PC-3 (cell line): ENCODE measurements at regions not wholly inside any gene's neighbourhood (a gene's known extent, or its start where the extent isn't known, plus 50 kb on each side); places are given as distances from the start of the nearest gene placed in this dataset.
A peak's percentile ranks its signal among the peaks of the same experiment; 100 is the strongest.

ENCODE experiments used
- ATAC-seq: fragments of 200-7000 bp; cut with Tn5 transposase; 2 replicates; pipeline ENCODE4 v1.9.1; 2020; ENCODE audit warnings: mild to moderate bottlenecking, moderate library complexity
- BruUV-seq: library from RNA; stranded (reverse); fragments of 400-500 nt; replicated peaks from 2 replicates; lab custom pipeline; 2021; lab: Mats Ljungman, UMichigan
- CTCF ChIA-PET: fragments of 300-600 bp; sonication (Branson Sonifier 250); formaldehyde crosslinking; loops from one replicate; lab custom pipeline; 2022; ENCODE audit warnings: antibody characterized with exemption; lab: Charles Lee
- POLR2A ChIA-PET: fragments of 300-600 bp; sonication (Branson Sonifier 250); formaldehyde crosslinking; loops from one replicate; lab custom pipeline; 2022; ENCODE audit warnings: antibody characterized with exemption; ENCODE audit not compliant: unreplicated experiment; lab: Charles Lee
- DNase-seq: peaks from one replicate; pipeline ENCODE4 v3.0.0-alpha.2; 2015
- H2AFZ ChIP-seq: fragments of 300-600 bp; sonication (generic); 2 replicates; pipeline ENCODE4 v1.6.0; 2016; ENCODE audit warnings: antibody characterized with exemption, low read length
- H3F3A ChIP-seq: fragments of 300-600 bp; sonication (generic); one replicate; pipeline ENCODE4 v1.6.0; 2017; ENCODE audit warnings: antibody characterized with exemption, low read length, control low read depth, mild to moderate bottlenecking; ENCODE audit not compliant: unreplicated experiment
- H3K27ac ChIP-seq: fragments of 300-600 bp; sonication (generic); 2 replicates; pipeline ENCODE4 v1.5.1; 2016; ENCODE audit warnings: mild to moderate bottlenecking, low read length
- H3K27me3 ChIP-seq: fragments of 300-600 bp; sonication (generic); 2 replicates; pipeline ENCODE4 v1.6.1; 2016; ENCODE audit warnings: low read length, mixed read lengths
- H3K36me3 ChIP-seq: fragments of 300-600 bp; sonication (generic); 2 replicates; pipeline ENCODE4 v1.6.1; 2016; ENCODE audit warnings: low read depth, mixed run types, low read length, mixed read lengths
- H3K4me1 ChIP-seq: fragments of 300-600 bp; sonication (generic); 2 replicates; pipeline ENCODE4 v1.5.1; 2016; ENCODE audit warnings: low read length; ENCODE audit not compliant: insufficient read depth
- H3K4me2 ChIP-seq: fragments of 300-600 bp; sonication (generic); 2 replicates; pipeline ENCODE4 v1.6.0; 2016; ENCODE audit warnings: low read length
- H3K4me3 ChIP-seq: fragments of 300-600 bp; sonication (generic); 2 replicates; pipeline ENCODE4 v1.5.1; 2016; ENCODE audit warnings: mild to moderate bottlenecking, low read length, mixed read lengths
- H3K79me2 ChIP-seq: fragments of 300-600 bp; sonication (generic); 2 replicates; pipeline ENCODE4 v1.6.1; 2017; ENCODE audit warnings: low read length, mixed read lengths
- H3K9ac ChIP-seq: fragments of 300-600 bp; sonication (generic); 2 replicates; pipeline ENCODE4 v1.6.0; 2016; ENCODE audit warnings: mild to moderate bottlenecking, low read length
- H3K9me2 ChIP-seq: fragments of 300-600 bp; sonication (generic); replicated peaks from 2 replicates; pipeline ENCODE4 v1.6.1; 2016; ENCODE audit warnings: mixed run types, low read length, mixed read lengths
- H3K9me3 ChIP-seq: fragments of 300-600 bp; sonication (generic); 2 replicates; pipeline ENCODE4 v1.6.1; 2016; ENCODE audit warnings: low read length, mixed read lengths
- H4K20me1 ChIP-seq: fragments of 300-600 bp; sonication (generic); 2 replicates; pipeline ENCODE4 v1.6.1; 2016; ENCODE audit warnings: low read length, mixed read lengths
- EZH2 ChIP-seq: fragments of 300-600 bp; sonication (generic); IDR thresholded peaks from one replicate; pipeline ENCODE4 v1.6.1; 2017; ENCODE audit warnings: antibody characterized with exemption, mild to moderate bottlenecking, low read length; ENCODE audit not compliant: unreplicated experiment
- EZH2phosphoT487 ChIP-seq: fragments of 300-600 bp; sonication (generic); IDR thresholded peaks from 2 replicates; pipeline ENCODE4 v1.6.1; 2018; ENCODE audit warnings: mild to moderate bottlenecking, antibody characterized with exemption, low read length, borderline replicate concordance
- intact Hi-C: fragments of 100-400 bp; cut with micrococcal nuclease; formaldehyde crosslinking; loops from 2 replicates; pipeline ENCODE4 v1.9.0; 2023
- TF ChIP-seq, protein P1 (sequence below): fragments of 300-600 bp; sonication (generic); conservative IDR thresholded peaks from 2 replicates; pipeline ENCODE4 v1.5.1; 2017; ENCODE audit warnings: antibody characterized with exemption, low read depth, mild to moderate bottlenecking, low read length

DNA sequence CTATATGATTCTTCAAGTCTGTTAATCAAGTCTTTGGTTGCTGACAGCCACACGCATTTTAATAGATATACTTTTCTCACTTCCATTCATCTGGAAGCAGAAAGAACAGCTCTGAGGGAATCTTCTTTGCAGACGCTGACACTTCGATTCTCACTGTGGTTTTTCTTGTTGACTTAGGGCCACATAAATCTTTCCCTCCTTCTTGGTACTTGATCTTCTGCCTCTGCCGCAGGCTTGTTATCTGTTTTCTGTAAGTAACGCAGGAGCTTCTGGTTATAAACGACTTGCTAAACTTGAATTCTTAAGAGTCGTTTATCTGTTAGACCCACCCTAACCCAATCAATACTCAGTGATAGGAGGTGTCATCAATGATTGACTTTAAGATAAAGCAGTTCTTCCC, 268.8 kb upstream of the SULF2 start:
- Histone ChIP-seq H3K9me3 (no peaks in the 10 kb centered on the region), H3F3A (no peaks in the 10 kb centered on the region), H3K27ac (no peak overlapping the region), H3K9ac (no peak overlapping the region), H3K4me1 (peaks cover 18% of the 10 kb centered on the region), H3K9me2 (no peaks in the 10 kb centered on the region), H3K27me3 (no peaks in the 10 kb centered on the region), H3K4me2 (no peak overlapping the region), H3K36me3 (no peaks in the 10 kb centered on the region), H3K4me3 (no peak overlapping the region), H4K20me1 (no peaks in the 10 kb centered on the region), H2AFZ (no peak overlapping the region), H3K79me2 (no peaks in the 10 kb centered on the region)
- ChIA-PET POLR2A (no interaction called here), CTCF (no interaction called here)
- ATAC-seq (no peak), DNase-seq (no peak)
- BruUV-seq, result no TSS peak
- TF ChIP-seq, protein P1, sequence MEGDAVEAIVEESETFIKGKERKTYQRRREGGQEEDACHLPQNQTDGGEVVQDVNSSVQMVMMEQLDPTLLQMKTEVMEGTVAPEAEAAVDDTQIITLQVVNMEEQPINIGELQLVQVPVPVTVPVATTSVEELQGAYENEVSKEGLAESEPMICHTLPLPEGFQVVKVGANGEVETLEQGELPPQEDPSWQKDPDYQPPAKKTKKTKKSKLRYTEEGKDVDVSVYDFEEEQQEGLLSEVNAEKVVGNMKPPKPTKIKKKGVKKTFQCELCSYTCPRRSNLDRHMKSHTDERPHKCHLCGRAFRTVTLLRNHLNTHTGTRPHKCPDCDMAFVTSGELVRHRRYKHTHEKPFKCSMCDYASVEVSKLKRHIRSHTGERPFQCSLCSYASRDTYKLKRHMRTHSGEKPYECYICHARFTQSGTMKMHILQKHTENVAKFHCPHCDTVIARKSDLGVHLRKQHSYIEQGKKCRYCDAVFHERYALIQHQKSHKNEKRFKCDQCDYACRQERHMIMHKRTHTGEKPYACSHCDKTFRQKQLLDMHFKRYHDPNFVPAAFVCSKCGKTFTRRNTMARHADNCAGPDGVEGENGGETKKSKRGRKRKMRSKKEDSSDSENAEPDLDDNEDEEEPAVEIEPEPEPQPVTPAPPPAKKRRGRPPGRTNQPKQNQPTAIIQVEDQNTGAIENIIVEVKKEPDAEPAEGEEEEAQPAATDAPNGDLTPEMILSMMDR, result no peak
- no peak for TF ChIP-seq EZH2phosphoT487
- TF ChIP-seq EZH2, result no peak
- intact Hi-C loops, result no loop called here

DNA sequence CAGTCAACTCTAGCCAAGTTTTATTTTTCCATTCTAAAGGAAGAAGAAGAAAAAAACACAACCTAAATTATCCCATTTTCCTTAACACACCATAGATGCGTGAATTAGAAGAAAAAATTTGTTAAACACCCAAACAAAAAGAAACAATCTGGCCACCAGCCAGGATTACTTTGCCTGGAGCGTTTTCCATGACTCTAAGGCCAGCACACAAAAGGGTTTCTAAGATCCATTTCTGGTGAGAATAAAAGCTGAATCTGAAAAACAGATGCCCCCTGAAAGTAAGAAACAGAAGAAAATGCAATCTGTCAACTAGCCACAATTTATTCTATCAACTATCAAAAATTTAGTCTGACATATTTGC, 267.2 kb upstream of the SULF2 start:
- peak; percentile 37 for ATAC-seq
- POLR2A ChIA-PET, result no interaction called here
- Histone ChIP-seq H3K4me3 (no peak overlapping the region), H3K79me2 (no peaks in the 10 kb centered on the region), H3F3A (no peaks in the 10 kb centered on the region), H3K27ac (peak overlapping the region; percentile 62), H3K4me2 (peak overlapping the region; percentile 23), H3K4me1 (peaks cover 22% of the 10 kb centered on the region), H4K20me1 (no peaks in the 10 kb centered on the region), H3K36me3 (no peaks in the 10 kb centered on the region), H3K9me3 (no peaks in the 10 kb centered on the region), H2AFZ (no peak overlapping the region), H3K27me3 (no peaks in the 10 kb centered on the region), H3K9me2 (no peaks in the 10 kb centered on the region), H3K9ac (peak overlapping the region; percentile 15; the same call in 1 of the 2 replicates)
- CTCF ChIA-PET, result no interaction called here
- peak; percentile 83 for DNase-seq
- TF ChIP-seq, protein P1, result no peak
- no peak for TF ChIP-seq EZH2
- TF ChIP-seq EZH2phosphoT487, result no peak
- no TSS peak for BruUV-seq
- intact Hi-C loops, result no loop called here

DNA sequence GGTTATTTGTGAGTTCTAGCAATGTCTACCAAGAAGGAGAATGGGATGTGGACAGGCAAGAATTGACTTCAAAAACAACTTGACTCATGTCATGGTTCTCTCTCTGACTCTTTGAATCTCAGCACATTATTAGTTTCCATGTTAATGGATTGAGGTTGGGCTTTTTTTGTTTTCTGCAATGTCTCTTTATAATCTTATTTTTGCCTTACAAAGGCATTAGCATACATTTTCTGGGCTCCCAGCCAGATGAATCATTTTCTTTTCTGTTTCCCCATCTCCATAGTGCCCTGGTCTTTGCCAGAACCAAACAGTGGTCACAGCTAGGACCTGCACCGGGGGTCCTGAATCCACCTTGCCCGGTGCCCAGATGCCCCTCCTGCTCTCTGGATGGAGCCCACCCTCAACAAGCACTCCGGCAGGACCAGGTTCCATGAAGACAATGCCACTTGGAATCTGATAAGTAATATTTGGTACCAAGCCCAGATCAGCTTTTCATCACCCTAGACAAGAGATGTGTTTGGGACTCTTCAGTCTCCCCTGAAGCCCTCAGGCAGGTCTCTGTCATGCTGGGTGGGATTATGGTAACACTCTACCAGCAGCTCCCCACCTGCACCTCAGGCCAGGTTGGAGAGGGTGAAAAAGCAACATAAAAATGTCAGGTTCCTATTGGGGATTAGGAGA, 266.7 kb upstream of the SULF2 start:
- no peaks in the 10 kb centered on the region for H3K79me2 ChIP-seq
- no peaks in the 10 kb centered on the region for H4K20me1 ChIP-seq
- no TSS peak for BruUV-seq
- POLR2A ChIA-PET, result no interaction called here
- H3K4me2 ChIP-seq, result peak overlapping the region; percentile 23
- no peaks in the 10 kb centered on the region for H3K36me3 ChIP-seq
- no peaks in the 10 kb centered on the region for H3K27me3 ChIP-seq
- H3F3A ChIP-seq, result no peaks in the 10 kb centered on the region
- H3K9ac ChIP-seq, result peak overlapping the region; percentile 15; the same call in 1 of the 2 replicates
- no peaks in the 10 kb centered on the region for H3K9me3 ChIP-seq
- no peak overlapping the region for H2AFZ ChIP-seq
- H3K4me3 ChIP-seq, result no peak overlapping the region
- peak; percentile 94 for ATAC-seq
- CTCF ChIA-PET, result no interaction called here
- intact Hi-C loops, result no loop called here
- peak; percentile 97 for DNase-seq
- H3K4me1 ChIP-seq, result peaks cover 23% of the 10 kb centered on the region
- H3K27ac ChIP-seq, result peak overlapping the region; percentile 62
- no peaks in the 10 kb centered on the region for H3K9me2 ChIP-seq
- no peak for TF ChIP-seq EZH2phosphoT487
- TF ChIP-seq, protein P1, result no peak
- no peak for TF ChIP-seq EZH2
